PC-9 (cell line): ENCODE measurements at regions not wholly inside any gene's neighbourhood (a gene's known extent, or its start where the extent isn't known, plus 50 kb on each side); places are given as distances from the start of the nearest gene placed in this dataset.

ENCODE experiments used
- BruUV-seq: library from RNA; stranded (reverse); fragments of 400-500 nt; replicated peaks from 2 replicates; lab custom pipeline; 2021; lab: Mats Ljungman, UMichigan
- CTCF ChIA-PET: fragments of 300-600 bp; sonication (Branson Sonifier 250); formaldehyde crosslinking; loops from one replicate; lab custom pipeline; 2022; ENCODE audit warnings: antibody characterized with exemption; lab: Charles Lee
- POLR2A ChIA-PET: fragments of 300-600 bp; sonication (Branson Sonifier 250); formaldehyde crosslinking; loops from one replicate; lab custom pipeline; 2022; ENCODE audit warnings: antibody characterized with exemption; ENCODE audit not compliant: unreplicated experiment; lab: Charles Lee
- DNase-seq, 2 experiments: peaks; one replicate each; pipeline versions ENCODE4 v3.0.0 to v3.0.0-alpha.2; 2015 to 2022; ENCODE audit warnings: mixed read lengths in 1 of 2
- H2AFZ ChIP-seq: fragments of 200-600 bp; sonication (generic); 2 replicates; pipeline ENCODE4 v1.8.1; 2017; ENCODE audit warnings: antibody characterized with exemption
- H3F3A ChIP-seq: fragments of 200-600 bp; sonication (generic); 2 replicates; pipeline ENCODE4 v1.8.1; 2017; ENCODE audit warnings: antibody characterized with exemption, mild to moderate bottlenecking, low read depth; ENCODE audit not compliant: insufficient read depth
- H3K27ac ChIP-seq: fragments of 200-600 bp; sonication (generic); 2 replicates; pipeline ENCODE4 v1.6.1; 2016; ENCODE audit warnings: mixed run types
- H3K27me3 ChIP-seq: fragments of 200-600 bp; sonication (generic); 2 replicates; pipeline ENCODE4 v1.6.1; 2016; ENCODE audit warnings: low read depth, mixed run types; ENCODE audit not compliant: insufficient read depth
- H3K36me3 ChIP-seq: fragments of 200-600 bp; sonication (generic); 2 replicates; pipeline ENCODE4 v1.6.1; 2016; ENCODE audit warnings: low read depth, mixed run types
- H3K4me1 ChIP-seq: fragments of 200-600 bp; sonication (generic); replicated peaks from 2 replicates; pipeline ENCODE4 v1.6.1; 2016; ENCODE audit warnings: mixed run types; ENCODE audit not compliant: insufficient read depth
- H3K4me2 ChIP-seq: fragments of 200-600 bp; sonication (generic); 2 replicates; pipeline ENCODE4 v1.6.1; 2017; ENCODE audit warnings: mixed run types
- H3K4me3 ChIP-seq: fragments of 200-600 bp; sonication (generic); 2 replicates; pipeline ENCODE4 v1.6.1; 2016; ENCODE audit warnings: mixed run types
- H3K79me2 ChIP-seq: fragments of 200-600 bp; sonication (generic); 2 replicates; pipeline ENCODE4 v1.6.1; 2017; ENCODE audit warnings: low read depth, mixed run types
- H3K9me2 ChIP-seq: fragments of 200-600 bp; sonication (generic); 2 replicates; pipeline ENCODE4 v1.8.1; 2017; ENCODE audit warnings: mild to moderate bottlenecking; ENCODE audit not compliant: insufficient read depth
- H3K9me3 ChIP-seq: fragments of 200-600 bp; sonication (generic); 2 replicates; pipeline ENCODE4 v1.8.1; 2016; ENCODE audit warnings: low read depth; ENCODE audit not compliant: insufficient read depth
- H4K20me1 ChIP-seq: fragments of 200-600 bp; sonication (generic); 2 replicates; pipeline ENCODE4 v1.8.1; 2017; ENCODE audit not compliant: insufficient read depth
- EZH2 ChIP-seq: fragments of 200-600 bp; sonication (generic); IDR thresholded peaks from 2 replicates; pipeline ENCODE4 v1.8.0; 2017; ENCODE audit warnings: antibody characterized with exemption, low read depth
- intact Hi-C: fragments of 100-400 bp; cut with micrococcal nuclease; formaldehyde crosslinking; loops from one replicate; pipeline ENCODE4 v1.10.0; 2022; ENCODE audit not compliant: unreplicated experiment
- TF ChIP-seq, protein P1 (sequence below): fragments of 200-600 bp; sonication (generic); conservative IDR thresholded peaks from 2 replicates; pipeline ENCODE4 v1.6.1; 2017; ENCODE audit warnings: mixed run types, antibody characterized with exemption, mild to moderate bottlenecking, moderate library complexity

DNA sequence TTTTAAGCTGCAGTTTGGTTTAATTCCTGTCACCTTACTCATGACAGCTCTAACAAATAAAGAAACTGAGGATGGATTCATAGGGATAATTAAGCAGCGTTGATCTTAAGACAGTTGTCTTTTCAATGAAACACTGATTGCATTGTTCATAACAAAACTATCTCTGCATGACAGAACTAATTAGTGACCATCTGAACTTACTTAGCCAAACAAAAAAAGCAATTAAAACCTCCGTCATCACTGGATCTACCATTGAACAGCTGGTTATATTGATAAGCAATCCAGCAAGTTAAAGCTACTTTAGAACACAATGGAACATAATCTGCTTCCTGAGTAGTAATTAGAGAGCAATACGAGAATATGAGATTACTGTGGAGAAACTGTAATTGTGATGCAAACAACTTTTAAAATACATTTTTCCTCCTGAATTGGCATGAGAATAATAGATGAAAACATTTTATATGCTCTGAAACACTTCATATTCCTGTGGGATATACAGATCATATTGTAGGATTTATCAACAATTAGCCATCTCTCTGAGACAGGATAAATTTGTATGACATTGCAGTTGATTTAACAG is 2576.8 kb downstream of the PCDH7 start:
- Histone ChIP-seq H3K4me3 (no peak overlapping the region), H3K79me2 (no peaks in the 10 kb centered on the region), H3K4me1 (no peaks in the 10 kb centered on the region), H3F3A (no peaks in the 10 kb centered on the region), H3K27ac (no peak overlapping the region), H3K9me2 (no peaks in the 10 kb centered on the region), H3K9me3 (no peaks in the 10 kb centered on the region), H3K27me3 (no peaks in the 10 kb centered on the region), H4K20me1 (no peaks in the 10 kb centered on the region), H3K4me2 (no peak overlapping the region), H3K36me3 (no peaks in the 10 kb centered on the region), H2AFZ (no peak overlapping the region)
- TF ChIP-seq, protein P1, sequence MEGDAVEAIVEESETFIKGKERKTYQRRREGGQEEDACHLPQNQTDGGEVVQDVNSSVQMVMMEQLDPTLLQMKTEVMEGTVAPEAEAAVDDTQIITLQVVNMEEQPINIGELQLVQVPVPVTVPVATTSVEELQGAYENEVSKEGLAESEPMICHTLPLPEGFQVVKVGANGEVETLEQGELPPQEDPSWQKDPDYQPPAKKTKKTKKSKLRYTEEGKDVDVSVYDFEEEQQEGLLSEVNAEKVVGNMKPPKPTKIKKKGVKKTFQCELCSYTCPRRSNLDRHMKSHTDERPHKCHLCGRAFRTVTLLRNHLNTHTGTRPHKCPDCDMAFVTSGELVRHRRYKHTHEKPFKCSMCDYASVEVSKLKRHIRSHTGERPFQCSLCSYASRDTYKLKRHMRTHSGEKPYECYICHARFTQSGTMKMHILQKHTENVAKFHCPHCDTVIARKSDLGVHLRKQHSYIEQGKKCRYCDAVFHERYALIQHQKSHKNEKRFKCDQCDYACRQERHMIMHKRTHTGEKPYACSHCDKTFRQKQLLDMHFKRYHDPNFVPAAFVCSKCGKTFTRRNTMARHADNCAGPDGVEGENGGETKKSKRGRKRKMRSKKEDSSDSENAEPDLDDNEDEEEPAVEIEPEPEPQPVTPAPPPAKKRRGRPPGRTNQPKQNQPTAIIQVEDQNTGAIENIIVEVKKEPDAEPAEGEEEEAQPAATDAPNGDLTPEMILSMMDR: no peak
- no peak for TF ChIP-seq EZH2
- intact Hi-C loops: no loop called here
- POLR2A ChIA-PET: no interaction called here
- DNase-seq: no peak
- BruUV-seq: no TSS peak
- CTCF ChIA-PET: no interaction called here

DNA sequence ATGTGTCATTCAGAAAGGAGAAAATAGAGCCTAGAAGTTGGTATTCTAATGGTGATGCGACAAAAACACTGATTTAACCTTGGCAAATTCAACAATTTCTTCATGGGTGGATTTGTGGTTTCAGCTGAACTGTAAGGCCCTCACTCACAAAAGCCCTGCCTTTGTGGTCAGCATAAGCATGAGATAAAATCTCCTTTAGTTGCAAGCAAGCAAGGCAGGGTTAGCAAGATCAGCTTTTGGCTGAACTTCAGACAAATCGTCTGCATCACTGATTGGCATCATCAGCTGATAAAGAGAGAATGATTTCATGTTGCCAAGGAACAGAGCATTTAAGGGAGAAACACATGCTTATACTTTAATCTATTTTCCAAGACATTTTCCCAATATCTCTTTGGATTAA is 2582.2 kb downstream of the PCDH7 start:
- no peaks in the 10 kb centered on the region for H4K20me1 ChIP-seq
- BruUV-seq: no TSS peak
- no peaks in the 10 kb centered on the region for H3K9me2 ChIP-seq
- TF ChIP-seq EZH2: no peak
- TF ChIP-seq, protein P1: no peak
- H2AFZ ChIP-seq: no peak overlapping the region
- intact Hi-C loops: no loop called here
- DNase-seq: peak in 1 of 2 experiments; percentile 11
- no peaks in the 10 kb centered on the region for H3K36me3 ChIP-seq
- no peaks in the 10 kb centered on the region for H3F3A ChIP-seq
- CTCF ChIA-PET: no interaction called here
- no peaks in the 10 kb centered on the region for H3K79me2 ChIP-seq
- no peak overlapping the region for H3K27ac ChIP-seq
- H3K9me3 ChIP-seq: no peaks in the 10 kb centered on the region
- no peaks in the 10 kb centered on the region for H3K27me3 ChIP-seq
- H3K4me1 ChIP-seq: no peaks in the 10 kb centered on the region
- POLR2A ChIA-PET: no interaction called here
- H3K4me3 ChIP-seq: no peak overlapping the region
- no peak overlapping the region for H3K4me2 ChIP-seq

GRCh38 chr4:33306131-33306530 is 2586.0 kb downstream of the PCDH7 start:
- no peak overlapping the region for H2AFZ ChIP-seq
- no peaks in the 10 kb centered on the region for H4K20me1 ChIP-seq
- TF ChIP-seq, protein P1: no peak
- TF ChIP-seq EZH2: no peak
- no peak overlapping the region for H3K27ac ChIP-seq
- POLR2A ChIA-PET: no interaction called here
- CTCF ChIA-PET: no interaction called here
- H3K27me3 ChIP-seq: no peaks in the 10 kb centered on the region
- H3K4me1 ChIP-seq: no peaks in the 10 kb centered on the region
- no TSS peak for BruUV-seq
- H3K9me3 ChIP-seq: no peaks in the 10 kb centered on the region
- H3K79me2 ChIP-seq: no peaks in the 10 kb centered on the region
- no peaks in the 10 kb centered on the region for H3K36me3 ChIP-seq
- no peaks in the 10 kb centered on the region for H3F3A ChIP-seq
- H3K4me3 ChIP-seq: no peak overlapping the region
- no peaks in the 10 kb centered on the region for H3K9me2 ChIP-seq
- no peak for DNase-seq
- no peak overlapping the region for H3K4me2 ChIP-seq
- intact Hi-C loops: no loop called here
